ENCODE measurements at regions not wholly inside any gene's neighbourhood (a gene's known extent, or its start where the extent isn't known, plus 50 kb on each side); places are given as distances from the start of the nearest gene placed in this dataset.

DNA sequence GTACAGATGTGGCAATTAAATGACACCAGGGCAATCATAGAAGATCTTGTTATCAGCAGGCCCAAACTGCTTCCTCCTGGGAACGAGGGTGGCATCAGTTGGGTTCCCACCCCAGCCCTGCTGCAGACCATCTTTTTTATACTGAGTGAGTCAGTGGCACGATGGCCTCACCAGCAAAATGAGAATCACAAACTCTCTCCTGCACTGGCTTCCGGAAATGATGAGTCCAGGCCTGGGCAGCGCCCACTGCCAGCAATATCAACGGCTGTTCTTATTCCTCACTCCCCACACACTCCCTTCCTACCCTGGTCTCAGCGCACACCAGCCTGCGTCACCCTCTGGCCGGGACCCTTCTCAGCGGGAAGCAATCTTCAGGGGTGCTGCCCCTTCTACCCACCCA lies 340.3 kb downstream of the FOXL1 start:
- peaks cover 14% of the 10 kb centered on the region for H3K9me3 Mint-ChIP-seq
- DNase-seq (ENCODE audit: low spot score in 2 of 2, unreplicated experiment in 2 of 2), result no peak
- peaks cover 28% of the 10 kb centered on the region for H3K4me1 Mint-ChIP-seq
- H3K36me3 Mint-ChIP-seq, result peaks cover 3% of the 10 kb centered on the region
- no peak overlapping the region for H3K27ac Mint-ChIP-seq
- no peaks in the 10 kb centered on the region for H3K27me3 Mint-ChIP-seq (ENCODE audit: low read depth)
- no peak overlapping the region for H3K4me3 Mint-ChIP-seq
- TF ChIP-seq, protein P1, sequence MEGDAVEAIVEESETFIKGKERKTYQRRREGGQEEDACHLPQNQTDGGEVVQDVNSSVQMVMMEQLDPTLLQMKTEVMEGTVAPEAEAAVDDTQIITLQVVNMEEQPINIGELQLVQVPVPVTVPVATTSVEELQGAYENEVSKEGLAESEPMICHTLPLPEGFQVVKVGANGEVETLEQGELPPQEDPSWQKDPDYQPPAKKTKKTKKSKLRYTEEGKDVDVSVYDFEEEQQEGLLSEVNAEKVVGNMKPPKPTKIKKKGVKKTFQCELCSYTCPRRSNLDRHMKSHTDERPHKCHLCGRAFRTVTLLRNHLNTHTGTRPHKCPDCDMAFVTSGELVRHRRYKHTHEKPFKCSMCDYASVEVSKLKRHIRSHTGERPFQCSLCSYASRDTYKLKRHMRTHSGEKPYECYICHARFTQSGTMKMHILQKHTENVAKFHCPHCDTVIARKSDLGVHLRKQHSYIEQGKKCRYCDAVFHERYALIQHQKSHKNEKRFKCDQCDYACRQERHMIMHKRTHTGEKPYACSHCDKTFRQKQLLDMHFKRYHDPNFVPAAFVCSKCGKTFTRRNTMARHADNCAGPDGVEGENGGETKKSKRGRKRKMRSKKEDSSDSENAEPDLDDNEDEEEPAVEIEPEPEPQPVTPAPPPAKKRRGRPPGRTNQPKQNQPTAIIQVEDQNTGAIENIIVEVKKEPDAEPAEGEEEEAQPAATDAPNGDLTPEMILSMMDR (IDR thresholded peaks at IDR 0.05; ENCODE audit: unreplicated experiment), result no peak

DNA sequence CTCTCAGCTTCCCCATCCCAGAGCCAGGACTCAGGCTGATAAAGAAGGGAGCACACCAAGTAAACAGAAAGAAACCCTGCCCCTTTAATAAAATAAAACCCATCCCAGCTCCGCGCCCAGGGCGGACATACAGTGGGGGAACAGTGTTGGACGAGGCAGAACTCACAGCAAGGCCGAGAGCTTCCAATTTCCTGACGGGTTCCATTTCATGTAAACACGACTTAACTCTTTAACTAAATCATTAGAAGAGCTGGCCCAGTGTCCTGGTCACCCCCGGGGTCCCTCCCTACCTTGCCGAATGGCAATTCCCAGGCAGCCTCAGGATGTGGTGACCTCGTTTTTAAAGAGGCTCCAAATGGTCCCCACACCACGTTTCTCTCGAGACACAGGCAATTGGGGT lies 340.7 kb downstream of the FOXL1 start:
- Mint-ChIP-seq H3K27ac (peak overlapping the region; percentile 71), H3K9me3 (peaks cover 12% of the 10 kb centered on the region), H3K36me3 (peaks cover 3% of the 10 kb centered on the region), H3K4me3 (no peak overlapping the region), H3K4me1 (peaks cover 30% of the 10 kb centered on the region), H3K27me3 (ENCODE audit: low read depth) (no peaks in the 10 kb centered on the region)
- TF ChIP-seq, protein P1 (IDR thresholded peaks at IDR 0.05; ENCODE audit: unreplicated experiment), result no peak
- no peak for DNase-seq (ENCODE audit: low spot score in 2 of 2, unreplicated experiment in 2 of 2)

DNA sequence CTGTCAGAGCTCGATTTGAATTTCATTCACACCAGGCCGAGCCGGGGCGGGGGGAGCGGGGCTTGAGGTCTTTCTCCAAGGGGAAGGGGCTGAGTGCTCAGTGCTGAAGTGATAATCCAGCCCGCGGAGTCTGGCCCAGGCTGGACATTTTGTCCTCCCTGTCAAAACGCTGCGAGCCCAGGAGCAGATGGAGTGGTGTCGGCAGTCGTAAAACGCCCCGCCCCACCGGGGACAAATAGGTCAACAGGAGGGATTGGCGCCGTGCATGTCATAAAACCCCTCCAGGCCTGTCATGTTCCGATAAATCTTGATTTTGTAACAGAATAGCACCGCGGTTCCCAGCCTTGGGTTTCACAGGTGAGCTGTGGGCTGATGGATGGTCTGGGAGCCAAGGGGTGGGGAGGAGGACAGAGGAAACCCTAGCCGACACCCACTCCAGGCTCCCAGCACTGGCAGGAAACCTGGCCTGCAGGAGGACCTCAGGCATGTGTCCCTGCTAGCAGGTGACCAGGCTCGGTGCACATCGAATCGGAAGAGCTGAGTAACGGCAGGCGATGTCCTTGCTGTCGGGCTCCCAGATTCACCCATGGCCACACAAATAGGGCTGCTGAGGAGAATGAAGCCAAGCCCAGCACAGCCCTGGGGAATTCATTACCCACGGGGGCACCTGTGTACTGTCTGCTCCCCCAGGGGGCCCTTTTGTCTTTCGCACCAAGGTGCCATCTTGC lies 341.4 kb downstream of the FOXL1 start:
- TF ChIP-seq, protein P1 (IDR thresholded peaks at IDR 0.05; ENCODE audit: unreplicated experiment), result no peak
- Mint-ChIP-seq H3K27ac (peak overlapping the region; percentile 71), H3K27me3 (ENCODE audit: low read depth) (no peaks in the 10 kb centered on the region), H3K4me3 (no peak overlapping the region), H3K9me3 (peaks cover 12% of the 10 kb centered on the region), H3K36me3 (peaks cover 3% of the 10 kb centered on the region), H3K4me1 (peaks cover 35% of the 10 kb centered on the region)
- no peak for DNase-seq (ENCODE audit: low spot score in 2 of 2, unreplicated experiment in 2 of 2)

DNA sequence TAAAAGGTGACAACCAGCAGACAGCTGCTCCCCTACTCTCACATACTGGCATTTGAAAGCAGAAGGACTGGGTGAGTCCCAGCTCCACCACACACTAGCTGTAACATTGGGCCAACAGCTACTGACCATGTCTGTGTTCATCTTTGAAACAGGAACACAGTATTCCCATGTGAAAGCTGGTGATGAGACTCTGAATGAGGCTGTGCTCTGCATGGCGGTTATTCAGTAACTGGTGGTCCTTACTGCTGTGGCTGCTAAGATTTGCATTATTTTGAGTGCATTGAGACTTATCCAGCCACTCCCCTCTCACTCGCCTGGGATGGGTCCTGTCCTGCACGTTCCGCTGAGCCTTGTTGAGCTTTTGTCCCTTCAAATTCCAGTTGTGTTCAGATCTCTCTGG lies 342.9 kb downstream of the FOXL1 start:
- DNase-seq (ENCODE audit: low spot score in 2 of 2, unreplicated experiment in 2 of 2), result no peak
- Mint-ChIP-seq H3K9me3 (peaks cover 12% of the 10 kb centered on the region), H3K27me3 (ENCODE audit: low read depth) (no peaks in the 10 kb centered on the region), H3K36me3 (peaks cover 3% of the 10 kb centered on the region), H3K4me3 (no peak overlapping the region), H3K27ac (no peak overlapping the region), H3K4me1 (peaks cover 40% of the 10 kb centered on the region)
- TF ChIP-seq, protein P1 (IDR thresholded peaks at IDR 0.05; ENCODE audit: unreplicated experiment), result no peak

DNA sequence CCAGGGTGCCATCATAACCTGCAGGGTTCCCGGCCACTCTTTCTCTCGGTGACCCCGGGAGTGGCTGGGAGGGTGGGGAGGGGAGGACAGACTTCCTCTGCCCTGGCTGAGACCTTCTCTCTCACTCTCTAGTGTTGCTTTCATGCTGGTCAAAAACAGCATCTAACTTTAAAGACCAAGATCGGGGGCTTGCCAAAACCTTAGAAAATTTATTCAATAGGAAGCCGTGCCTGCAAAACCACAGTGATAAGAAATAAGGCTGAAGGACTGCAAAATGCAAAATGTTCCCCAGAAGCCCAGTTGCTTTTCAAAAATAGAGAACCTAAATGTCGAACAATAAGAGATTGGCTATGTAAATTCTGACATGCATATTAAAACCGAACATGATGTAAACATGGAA lies 344.0 kb downstream of the FOXL1 start:
- Mint-ChIP-seq H3K4me1 (peaks cover 47% of the 10 kb centered on the region), H3K36me3 (peaks cover 3% of the 10 kb centered on the region), H3K27ac (no peak overlapping the region), H3K4me3 (no peak overlapping the region), H3K9me3 (peaks cover 12% of the 10 kb centered on the region), H3K27me3 (ENCODE audit: low read depth) (no peaks in the 10 kb centered on the region)
- no peak for DNase-seq (ENCODE audit: low spot score in 2 of 2, unreplicated experiment in 2 of 2)
- TF ChIP-seq, protein P1 (IDR thresholded peaks at IDR 0.05; ENCODE audit: unreplicated experiment), result no peak
